NOMO-1 treated with DMSO at 0.1 percent for 48 hours (cell line): ENCODE measurements at regions not wholly inside any gene's neighbourhood (a gene's known extent, or its start where the extent isn't known, plus 50 kb on each side); places are given as distances from the start of the nearest gene placed in this dataset.

Experiments used
- DNase-seq: peaks from one replicate; lab custom pipeline; 2025; ENCODE audit not compliant: unreplicated experiment; lab: John Stamatoyannopoulos, UW

- no peak for DNase-seq
Observed at GRCh38 chr4:65983061-65983460, 312.8 kb upstream of the EPHA5 start.

- DNase-seq, result no peak
Observed at GRCh38 chr4:65976287-65976686, 306.0 kb upstream of the EPHA5 start.

GRCh38 chr4:65973186-65973585, 302.9 kb upstream of the EPHA5 start:
- DNase-seq, result no peak

- no peak for DNase-seq
Observed at GRCh38 chr4:65971686-65972085, 301.4 kb upstream of the EPHA5 start.

- DNase-seq, result no peak
Observed at GRCh38 chr4:65968831-65969558, 298.7 kb upstream of the EPHA5 start.

- no peak for DNase-seq
Observed at GRCh38 chr4:65960751-65961150, 290.5 kb upstream of the EPHA5 start.

GRCh38 chr4:65954416-65954815, 284.1 kb upstream of the EPHA5 start:
- DNase-seq, result no peak

GRCh38 chr4:65951177-65951576, 280.9 kb upstream of the EPHA5 start:
- DNase-seq, result no peak

GRCh38 chr4:65943076-65943475, 272.8 kb upstream of the EPHA5 start:
- DNase-seq, result no peak

GRCh38 chr4:65924843-65925242, 254.6 kb upstream of the EPHA5 start:
- DNase-seq, result no peak

GRCh38 chr4:65923616-65924015, 253.3 kb upstream of the EPHA5 start:
- no peak for DNase-seq

GRCh38 chr4:65921180-65921579, 250.9 kb upstream of the EPHA5 start:
- DNase-seq, result no peak

- no peak for DNase-seq
Observed at GRCh38 chr4:65918872-65919271, 248.6 kb upstream of the EPHA5 start.

- DNase-seq, result no peak
Observed at GRCh38 chr4:65918212-65918611, 247.9 kb upstream of the EPHA5 start.

- no peak for DNase-seq
Observed at GRCh38 chr4:65917486-65917885, 247.2 kb upstream of the EPHA5 start.

GRCh38 chr4:65911720-65912119, 241.4 kb upstream of the EPHA5 start:
- DNase-seq, result no peak

GRCh38 chr4:65893957-65894755, 223.9 kb upstream of the EPHA5 start:
- no peak for DNase-seq

- DNase-seq, result no peak
Observed at GRCh38 chr4:65893271-65893670, 223.0 kb upstream of the EPHA5 start.

GRCh38 chr4:65880594-65880993, 210.3 kb upstream of the EPHA5 start:
- DNase-seq, result no peak

- no peak for DNase-seq
Observed at GRCh38 chr4:65868096-65868824, 198.0 kb upstream of the EPHA5 start.

- no peak for DNase-seq
Observed at GRCh38 chr4:65865489-65865888, 195.2 kb upstream of the EPHA5 start.

- DNase-seq, result no peak
Observed at GRCh38 chr4:65861993-65862392, 191.7 kb upstream of the EPHA5 start.
